Astrocyte of the cerebellum (primary cell): ENCODE measurements at regions not wholly inside any gene's neighbourhood (a gene's known extent, or its start where the extent isn't known, plus 50 kb on each side); places are given as distances from the start of the nearest gene placed in this dataset.

ENCODE experiments used
- DNase-seq: peaks from one replicate; pipeline ENCODE4 v3.0.0-alpha.2; 2011; ENCODE audit warnings: low read depth
- H3K4me3 ChIP-seq: 2 replicates; pipeline ENCODE4 v1.5.1; 2011; ENCODE audit warnings: mild to moderate bottlenecking, low read depth, low read length, moderate library complexity
- in situ Hi-C: cut with HindIII; loops from 2 replicates; pipeline ENCODE4 v1.10.0; 2017; ENCODE audit warnings: low sequenced_read_pairs
- TF ChIP-seq, protein P1 (sequence below): IDR thresholded peaks from 2 replicates; pipeline ENCODE4 v1.5.1; 2012; ENCODE audit warnings: low read length, low read depth, moderate library complexity, mild to moderate bottlenecking; ENCODE audit errors: missing control alignments

DNA sequence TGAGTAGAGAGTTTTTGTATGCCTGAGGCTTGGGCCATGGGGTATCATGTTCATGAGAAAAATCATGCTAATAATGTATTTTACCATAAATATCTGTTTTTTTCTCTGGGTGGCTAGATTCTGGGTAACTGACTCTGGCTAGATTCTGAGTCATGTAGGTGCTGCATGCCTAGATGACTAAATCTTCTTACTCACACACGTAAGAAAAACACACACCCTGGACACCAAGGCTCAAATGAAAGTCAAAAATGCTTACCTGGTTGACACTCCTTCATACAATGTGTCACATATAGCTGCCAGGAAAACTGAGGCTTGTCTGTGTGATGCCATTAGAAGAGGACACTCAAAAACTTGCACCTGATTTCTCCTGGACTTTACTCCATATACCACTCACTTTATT is 597.4 kb upstream of the SLITRK1 start:
- no peak overlapping the region for H3K4me3 ChIP-seq
- no peak for DNase-seq
- TF ChIP-seq, protein P1, sequence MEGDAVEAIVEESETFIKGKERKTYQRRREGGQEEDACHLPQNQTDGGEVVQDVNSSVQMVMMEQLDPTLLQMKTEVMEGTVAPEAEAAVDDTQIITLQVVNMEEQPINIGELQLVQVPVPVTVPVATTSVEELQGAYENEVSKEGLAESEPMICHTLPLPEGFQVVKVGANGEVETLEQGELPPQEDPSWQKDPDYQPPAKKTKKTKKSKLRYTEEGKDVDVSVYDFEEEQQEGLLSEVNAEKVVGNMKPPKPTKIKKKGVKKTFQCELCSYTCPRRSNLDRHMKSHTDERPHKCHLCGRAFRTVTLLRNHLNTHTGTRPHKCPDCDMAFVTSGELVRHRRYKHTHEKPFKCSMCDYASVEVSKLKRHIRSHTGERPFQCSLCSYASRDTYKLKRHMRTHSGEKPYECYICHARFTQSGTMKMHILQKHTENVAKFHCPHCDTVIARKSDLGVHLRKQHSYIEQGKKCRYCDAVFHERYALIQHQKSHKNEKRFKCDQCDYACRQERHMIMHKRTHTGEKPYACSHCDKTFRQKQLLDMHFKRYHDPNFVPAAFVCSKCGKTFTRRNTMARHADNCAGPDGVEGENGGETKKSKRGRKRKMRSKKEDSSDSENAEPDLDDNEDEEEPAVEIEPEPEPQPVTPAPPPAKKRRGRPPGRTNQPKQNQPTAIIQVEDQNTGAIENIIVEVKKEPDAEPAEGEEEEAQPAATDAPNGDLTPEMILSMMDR, result no peak
- in situ Hi-C loops, result no loop called here

DNA sequence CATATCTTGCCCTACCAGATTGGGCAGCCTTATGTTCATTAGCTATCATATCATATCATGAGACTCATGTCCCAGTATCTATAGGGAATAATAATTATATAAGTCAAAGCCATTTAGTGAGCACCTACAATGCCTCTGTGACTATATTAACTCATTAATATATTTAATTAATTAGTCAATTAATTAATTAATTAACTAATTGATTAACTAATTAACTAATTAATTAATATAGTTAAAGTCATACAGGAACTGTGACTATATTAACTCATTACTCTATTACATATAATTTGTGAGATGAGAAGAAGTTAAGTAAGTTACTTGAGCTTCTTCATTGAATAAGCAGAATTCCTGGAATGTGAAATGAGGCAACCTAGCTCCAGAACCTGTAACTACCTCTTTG is 588.3 kb upstream of the SLITRK1 start:
- TF ChIP-seq, protein P1, result no peak
- H3K4me3 ChIP-seq, result no peak overlapping the region
- in situ Hi-C loops, result no loop called here
- DNase-seq, result no peak

DNA sequence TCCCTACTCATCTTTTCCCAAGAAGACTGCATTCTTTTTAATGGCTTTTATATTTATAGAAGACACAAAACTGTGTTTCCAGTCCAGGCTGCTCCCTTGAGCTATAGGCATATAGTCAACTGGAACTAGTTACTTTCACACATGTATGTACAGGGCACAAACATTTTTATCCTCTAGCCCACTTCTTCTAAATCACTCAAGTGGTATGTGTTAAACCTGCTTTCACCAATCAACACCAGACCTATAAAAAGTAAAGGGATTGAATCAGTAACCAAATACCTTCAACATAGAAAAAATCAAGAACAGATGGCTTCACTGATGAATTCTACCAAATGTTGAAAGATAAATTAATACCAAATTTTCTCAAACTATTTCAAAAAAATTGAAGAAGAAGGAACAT is 584.2 kb upstream of the SLITRK1 start:
- no peak for DNase-seq
- in situ Hi-C loops, result no loop called here
- TF ChIP-seq, protein P1, result no peak
- H3K4me3 ChIP-seq, result no peak overlapping the region

DNA sequence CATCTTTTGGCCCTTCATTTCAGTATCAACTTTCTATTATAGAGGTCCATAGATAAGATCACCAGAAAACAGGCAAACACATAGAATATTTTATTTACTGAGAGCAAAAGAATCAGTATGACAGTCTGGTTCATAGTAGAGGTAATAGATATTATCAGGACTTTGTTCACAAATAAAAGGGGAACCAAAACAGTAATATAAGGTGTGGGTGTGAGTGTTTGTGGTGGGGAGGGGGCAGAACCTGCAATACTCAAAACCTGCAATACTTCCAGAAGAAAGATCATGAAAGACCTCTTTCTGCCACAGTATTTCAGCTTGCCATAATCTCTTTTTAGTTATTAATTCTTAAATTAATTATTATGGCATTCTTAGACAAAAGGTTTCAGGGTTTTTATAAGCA is 578.7 kb upstream of the SLITRK1 start:
- no peak overlapping the region for H3K4me3 ChIP-seq
- DNase-seq, result no peak
- TF ChIP-seq, protein P1, result no peak
- in situ Hi-C loops, result no loop called here

DNA sequence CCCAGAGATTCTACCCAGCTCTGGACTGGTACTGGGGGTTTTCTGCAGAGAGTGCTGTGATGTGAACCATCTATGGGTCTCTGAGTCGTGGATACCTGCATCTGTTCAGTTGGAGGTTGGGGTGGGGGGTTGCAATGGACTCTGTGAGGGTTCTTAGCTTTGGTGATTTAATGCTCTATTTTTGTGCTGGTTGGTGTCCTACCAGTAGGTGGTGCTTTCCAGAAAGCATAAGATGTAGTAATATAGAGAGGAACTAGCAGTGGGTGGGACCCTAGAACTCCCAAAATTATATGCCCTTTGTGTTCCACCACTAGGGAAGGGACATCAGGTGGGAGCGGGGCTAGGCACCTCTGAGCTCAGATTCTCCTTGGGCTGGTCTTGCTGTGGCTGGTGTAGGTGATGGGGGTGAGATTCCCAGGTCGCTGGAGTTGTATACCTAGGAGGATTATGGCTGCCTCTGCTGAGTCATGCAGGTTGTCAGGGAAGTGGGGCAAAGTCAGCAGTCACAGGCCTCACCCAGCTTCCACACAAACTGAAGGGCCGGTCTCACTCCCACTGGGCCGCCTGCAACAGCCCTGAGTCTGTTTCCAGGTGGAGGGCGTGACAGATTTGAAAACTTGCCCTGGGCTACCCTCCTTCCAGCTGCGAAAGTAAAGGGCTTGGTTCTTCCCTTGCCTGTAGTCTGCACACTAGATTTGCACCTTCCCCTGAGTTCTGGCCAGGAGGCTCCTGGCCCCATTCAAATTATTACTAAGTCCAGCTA is 573.0 kb upstream of the SLITRK1 start:
- H3K4me3 ChIP-seq, result no peak overlapping the region
- in situ Hi-C loops, result no loop called here
- no peak for DNase-seq
- TF ChIP-seq, protein P1, result no peak

DNA sequence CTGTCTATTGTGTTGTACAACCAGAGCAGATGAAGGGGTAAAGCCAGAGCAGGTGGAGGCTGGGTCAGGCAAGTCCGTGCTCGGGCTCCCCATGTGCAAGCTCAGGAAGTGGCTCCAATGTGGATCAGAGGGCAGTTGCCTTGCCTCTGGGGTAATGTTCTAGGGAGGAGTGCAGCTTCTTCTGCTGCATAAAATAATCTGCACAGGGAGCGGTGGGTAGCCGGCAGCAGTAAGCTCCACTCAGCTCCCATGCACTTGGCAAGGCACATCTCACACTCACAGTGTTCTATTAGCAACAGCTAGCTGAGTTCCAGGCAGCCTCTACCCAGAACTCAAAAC is 565.3 kb upstream of the SLITRK1 start:
- TF ChIP-seq, protein P1, result no peak
- in situ Hi-C loops, result loop anchor here (5.0 kb wide), 1 partner anchor 90 kb away; no protein-coding TSS in a partner anchor
- no peak for DNase-seq
- H3K4me3 ChIP-seq, result no peak overlapping the region
